PC-9 (cell line): ENCODE measurements at regions not wholly inside any gene's neighbourhood (a gene's known extent, or its start where the extent isn't known, plus 50 kb on each side); places are given as distances from the start of the nearest gene placed in this dataset.

ENCODE experiments used
- CTCF ChIP-seq: fragments of 200-600 bp; sonication (generic); conservative IDR thresholded peaks from 2 replicates; pipeline ENCODE4 v1.6.1; 2017; ENCODE audit warnings: mixed run types, antibody characterized with exemption, mild to moderate bottlenecking, moderate library complexity
- EZH2 ChIP-seq: fragments of 200-600 bp; sonication (generic); IDR thresholded peaks from 2 replicates; pipeline ENCODE4 v1.8.0; 2017; ENCODE audit warnings: antibody characterized with exemption, low read depth

GRCh38 chr18:29307982-29308381 is 1131.1 kb upstream of the CDH2 start:
- TF ChIP-seq EZH2, result no peak
- TF ChIP-seq CTCF, result no peak
